A673 (cell line): ENCODE measurements at regions not wholly inside any gene's neighbourhood (a gene's known extent, or its start where the extent isn't known, plus 50 kb on each side); places are given as distances from the start of the nearest gene placed in this dataset.

Source experiments
- EZH2 ChIP-seq: fragments of 200-600 bp; sonication (generic); IDR thresholded peaks from 2 replicates; pipeline ENCODE4 v1.6.1; 2017; ENCODE audit warnings: borderline replicate concordance, low read depth, mild to moderate bottlenecking, mixed read lengths, antibody characterized with exemption, low read length; ENCODE audit not compliant: poor library complexity, severe bottlenecking
- TF ChIP-seq, protein P1 (sequence below): fragments of 300-800, 200-600 bp; sonication (generic); conservative IDR thresholded peaks from 2 replicates; pipeline ENCODE4 v1.5.1; 2017; ENCODE audit warnings: low read depth, mild to moderate bottlenecking, antibody characterized with exemption, low read length, moderate library complexity, mixed read lengths

- TF ChIP-seq, protein P1, sequence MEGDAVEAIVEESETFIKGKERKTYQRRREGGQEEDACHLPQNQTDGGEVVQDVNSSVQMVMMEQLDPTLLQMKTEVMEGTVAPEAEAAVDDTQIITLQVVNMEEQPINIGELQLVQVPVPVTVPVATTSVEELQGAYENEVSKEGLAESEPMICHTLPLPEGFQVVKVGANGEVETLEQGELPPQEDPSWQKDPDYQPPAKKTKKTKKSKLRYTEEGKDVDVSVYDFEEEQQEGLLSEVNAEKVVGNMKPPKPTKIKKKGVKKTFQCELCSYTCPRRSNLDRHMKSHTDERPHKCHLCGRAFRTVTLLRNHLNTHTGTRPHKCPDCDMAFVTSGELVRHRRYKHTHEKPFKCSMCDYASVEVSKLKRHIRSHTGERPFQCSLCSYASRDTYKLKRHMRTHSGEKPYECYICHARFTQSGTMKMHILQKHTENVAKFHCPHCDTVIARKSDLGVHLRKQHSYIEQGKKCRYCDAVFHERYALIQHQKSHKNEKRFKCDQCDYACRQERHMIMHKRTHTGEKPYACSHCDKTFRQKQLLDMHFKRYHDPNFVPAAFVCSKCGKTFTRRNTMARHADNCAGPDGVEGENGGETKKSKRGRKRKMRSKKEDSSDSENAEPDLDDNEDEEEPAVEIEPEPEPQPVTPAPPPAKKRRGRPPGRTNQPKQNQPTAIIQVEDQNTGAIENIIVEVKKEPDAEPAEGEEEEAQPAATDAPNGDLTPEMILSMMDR: no peak
- no peak for TF ChIP-seq EZH2
These were observed 108.0 kb upstream of the CIBAR2 start for GRCh38 chr16:85220125-85220839.
